ENCODE measurements at regions not wholly inside any gene's neighbourhood (a gene's known extent, or its start where the extent isn't known, plus 50 kb on each side); places are given as distances from the start of the nearest gene placed in this dataset.

DNA sequence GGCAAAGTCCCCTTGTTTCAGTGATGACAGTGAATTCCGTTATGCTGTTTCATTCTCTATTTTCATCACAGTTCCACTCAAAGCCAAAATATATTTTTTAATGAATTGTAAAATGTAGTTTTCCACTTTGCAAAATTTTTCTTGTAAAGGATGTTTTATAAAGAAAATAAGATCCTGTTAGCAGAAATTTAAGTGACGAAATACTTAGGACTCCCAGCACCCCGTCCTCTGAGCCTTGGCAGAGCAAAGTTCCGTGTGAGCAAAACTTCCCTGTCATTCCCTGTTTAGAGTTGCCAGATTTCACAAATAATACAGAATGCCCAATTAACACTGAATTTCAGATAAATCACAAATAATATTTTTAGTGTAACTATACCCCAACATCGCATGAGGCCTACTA, 81.0 kb upstream of the RBPJ start:
- Histone ChIP-seq H3K27me3 (ENCODE audit: control insufficient read depth, insufficient read depth, low read length) (no peaks in the 10 kb centered on the region), H3K36me3 (ENCODE audit: control insufficient read depth, insufficient read depth, low read length) (no peaks in the 10 kb centered on the region), H3K27ac (ENCODE audit: low read length) (no peak overlapping the region), H3K9me3 (ENCODE audit: control insufficient read depth, insufficient read depth, low read depth, low read length) (no peaks in the 10 kb centered on the region; the same call in 1 of the 2 replicates), H3K4me3 (ENCODE audit: low read depth in 2 of 2, low read length in 2 of 2) (no peak overlapping the region), H3K4me1 (ENCODE audit: control insufficient read depth, insufficient read depth, low read length) (no peaks in the 10 kb centered on the region)
- BruUV-seq (replicated peaks), result no TSS peak
- in situ Hi-C loops (cut with HindIII; ENCODE audit: low pct_unique_long_range_greater_than_20kb, low sequenced_read_pairs), result no loop called here
- intact Hi-C loops (cut with micrococcal nuclease; ENCODE audit: unreplicated experiment), result no loop called here
- ChIA-PET POLR2A (no interaction called here), CTCF (no interaction called here)
- no peak for TF ChIP-seq REST (IDR thresholded peaks at IDR 0.05; ENCODE audit: insufficient read depth in 1 of 2, low read depth in 2 of 2, low read length in 1 of 2)
- TF ChIP-seq, protein P1, sequence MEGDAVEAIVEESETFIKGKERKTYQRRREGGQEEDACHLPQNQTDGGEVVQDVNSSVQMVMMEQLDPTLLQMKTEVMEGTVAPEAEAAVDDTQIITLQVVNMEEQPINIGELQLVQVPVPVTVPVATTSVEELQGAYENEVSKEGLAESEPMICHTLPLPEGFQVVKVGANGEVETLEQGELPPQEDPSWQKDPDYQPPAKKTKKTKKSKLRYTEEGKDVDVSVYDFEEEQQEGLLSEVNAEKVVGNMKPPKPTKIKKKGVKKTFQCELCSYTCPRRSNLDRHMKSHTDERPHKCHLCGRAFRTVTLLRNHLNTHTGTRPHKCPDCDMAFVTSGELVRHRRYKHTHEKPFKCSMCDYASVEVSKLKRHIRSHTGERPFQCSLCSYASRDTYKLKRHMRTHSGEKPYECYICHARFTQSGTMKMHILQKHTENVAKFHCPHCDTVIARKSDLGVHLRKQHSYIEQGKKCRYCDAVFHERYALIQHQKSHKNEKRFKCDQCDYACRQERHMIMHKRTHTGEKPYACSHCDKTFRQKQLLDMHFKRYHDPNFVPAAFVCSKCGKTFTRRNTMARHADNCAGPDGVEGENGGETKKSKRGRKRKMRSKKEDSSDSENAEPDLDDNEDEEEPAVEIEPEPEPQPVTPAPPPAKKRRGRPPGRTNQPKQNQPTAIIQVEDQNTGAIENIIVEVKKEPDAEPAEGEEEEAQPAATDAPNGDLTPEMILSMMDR (IDR thresholded peaks at IDR 0.05), result no peak
- no peak for TF ChIP-seq TCF7L2 (IDR thresholded peaks at IDR 0.05; ENCODE audit: low read depth, low read length)
- TF ChIP-seq POLR2AphosphoS5 (IDR thresholded peaks at IDR 0.05; ENCODE audit: low read depth, low read length), result no peak
- TF ChIP-seq SIN3A (IDR thresholded peaks at IDR 0.05; ENCODE audit: borderline replicate concordance, insufficient read depth, low read depth, low read length), result no peak
- DNase-seq (ENCODE audit: low read depth, low spot score) (no peak), ATAC-seq (no peak)

DNA sequence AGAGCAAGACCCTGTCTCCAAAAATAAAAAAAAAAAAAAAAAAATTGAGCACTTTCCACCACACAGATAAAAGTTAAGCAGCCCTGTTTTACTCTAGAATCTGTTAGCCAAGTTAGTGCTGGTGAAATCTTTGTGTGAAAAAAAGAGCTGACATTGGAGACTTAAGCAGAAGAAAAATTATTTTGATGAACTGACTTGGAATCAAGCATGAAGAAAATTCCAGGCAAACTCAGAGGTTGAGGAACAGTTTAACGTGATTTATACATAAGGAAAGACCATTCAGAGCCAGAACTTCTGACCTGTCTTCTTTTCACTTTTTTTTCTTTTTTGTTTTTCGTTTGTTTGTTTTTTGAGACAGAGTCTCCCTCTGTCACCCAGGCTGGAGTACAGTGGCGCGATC, 79.6 kb upstream of the RBPJ start:
- no peak for ATAC-seq
- Histone ChIP-seq H3K27ac (ENCODE audit: low read length) (no peak overlapping the region), H3K36me3 (ENCODE audit: control insufficient read depth, insufficient read depth, low read length) (no peaks in the 10 kb centered on the region), H3K9me3 (ENCODE audit: control insufficient read depth, insufficient read depth, low read depth, low read length) (no peaks in the 10 kb centered on the region; the same call in 1 of the 2 replicates), H3K27me3 (ENCODE audit: control insufficient read depth, insufficient read depth, low read length) (no peaks in the 10 kb centered on the region), H3K4me1 (ENCODE audit: control insufficient read depth, insufficient read depth, low read length) (no peaks in the 10 kb centered on the region), H3K4me3 (ENCODE audit: low read depth in 2 of 2, low read length in 2 of 2) (no peak overlapping the region)
- TF ChIP-seq SIN3A (IDR thresholded peaks at IDR 0.05; ENCODE audit: borderline replicate concordance, insufficient read depth, low read depth, low read length), result no peak
- no peak for TF ChIP-seq REST (IDR thresholded peaks at IDR 0.05; ENCODE audit: insufficient read depth in 1 of 2, low read depth in 2 of 2, low read length in 1 of 2)
- no peak for TF ChIP-seq POLR2AphosphoS5 (IDR thresholded peaks at IDR 0.05; ENCODE audit: low read depth, low read length)
- TF ChIP-seq TCF7L2 (IDR thresholded peaks at IDR 0.05; ENCODE audit: low read depth, low read length), result no peak
- TF ChIP-seq, protein P1 (IDR thresholded peaks at IDR 0.05), result no peak
- ChIA-PET POLR2A (no interaction called here), CTCF (interaction anchor here (0.6 kb wide), 1 partner anchor 29 kb away, joined by 6 read pairs; no protein-coding TSS in a partner anchor)
- intact Hi-C loops (cut with micrococcal nuclease; ENCODE audit: unreplicated experiment) (no loop called here), in situ Hi-C loops (cut with HindIII; ENCODE audit: low pct_unique_long_range_greater_than_20kb, low sequenced_read_pairs) (no loop called here)
- no TSS peak for BruUV-seq (replicated peaks)
- DNase-seq (ENCODE audit: low read depth, low spot score), result no peak

Data from Panc1 (cell line).